ACHN (cell line): ENCODE measurements at regions not wholly inside any gene's neighbourhood (a gene's known extent, or its start where the extent isn't known, plus 50 kb on each side); places are given as distances from the start of the nearest gene placed in this dataset.

Experiments
- DNase-seq: peaks from one replicate; pipeline ENCODE4 v3.0.0-alpha.2; 2015
- in situ Hi-C: cut with HindIII; loops from 2 replicates; pipeline ENCODE4 v1.10.0; 2017; ENCODE audit warnings: low sequenced_read_pairs, low pct_ligation_motif_present, low pct_unique_long_range_greater_than_20kb

DNA sequence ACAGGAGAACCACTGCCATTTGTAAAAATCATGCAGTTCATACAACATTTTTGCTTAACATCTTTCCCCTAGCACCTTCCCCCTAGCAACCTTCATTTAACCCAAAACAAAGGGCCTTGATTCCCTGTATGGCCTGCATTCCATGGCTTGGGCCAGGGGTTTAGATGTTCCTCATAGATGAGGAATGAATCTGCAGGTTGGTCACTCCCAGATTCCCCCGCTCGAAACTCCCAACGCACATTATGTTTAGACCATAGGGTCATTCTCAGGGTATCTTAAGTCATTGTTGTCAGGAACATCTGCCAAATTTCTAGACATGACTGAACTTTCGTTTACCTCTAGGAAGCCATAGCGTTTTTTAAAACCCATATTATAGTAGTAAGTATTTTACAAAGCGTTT, 282.2 kb upstream of the VLDLR start:
- DNase-seq, result no peak
- in situ Hi-C loops, result no loop called here

GRCh38 chr9:2340046-2340760, 281.4 kb upstream of the VLDLR start:
- in situ Hi-C loops, result no loop called here
- no peak for DNase-seq

- in situ Hi-C loops, result no loop called here
- no peak for DNase-seq
These were observed 280.5 kb upstream of the VLDLR start for GRCh38 chr9:2341126-2341525.

GRCh38 chr9:2341956-2342355, 279.6 kb upstream of the VLDLR start:
- in situ Hi-C loops, result no loop called here
- no peak for DNase-seq

GRCh38 chr9:2343756-2344155, 277.8 kb upstream of the VLDLR start:
- in situ Hi-C loops, result no loop called here
- DNase-seq, result no peak

- no peak for DNase-seq
- in situ Hi-C loops, result no loop called here
These were observed 277.2 kb upstream of the VLDLR start for GRCh38 chr9:2344436-2344835.

- no peak for DNase-seq
- in situ Hi-C loops, result no loop called here
These were observed 276.6 kb upstream of the VLDLR start for GRCh38 chr9:2345013-2345412.

GRCh38 chr9:2346277-2346913, 275.2 kb upstream of the VLDLR start:
- in situ Hi-C loops, result no loop called here
- no peak for DNase-seq

GRCh38 chr9:2351324-2351723, 270.3 kb upstream of the VLDLR start:
- in situ Hi-C loops, result no loop called here
- DNase-seq, result no peak

DNA sequence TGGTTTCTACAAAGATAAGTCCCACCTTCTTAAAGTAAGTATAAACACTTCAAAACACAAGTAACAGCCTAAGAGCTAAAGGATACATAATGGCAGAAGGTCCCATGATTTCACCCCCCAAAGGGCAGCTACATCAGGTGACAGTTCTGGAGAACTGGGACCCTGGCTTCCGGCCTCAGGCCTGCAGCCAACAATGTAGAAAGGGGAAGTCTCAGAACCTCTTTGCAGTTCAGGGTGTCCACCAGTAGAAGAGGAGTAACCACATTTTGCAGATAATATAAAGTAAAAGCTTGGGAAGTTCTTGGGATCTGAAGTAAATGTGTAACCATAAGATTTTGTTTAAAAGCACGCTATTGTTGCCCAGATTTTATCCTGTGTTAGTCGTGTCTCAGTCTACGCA, 267.4 kb upstream of the VLDLR start:
- in situ Hi-C loops, result no loop called here

DNA sequence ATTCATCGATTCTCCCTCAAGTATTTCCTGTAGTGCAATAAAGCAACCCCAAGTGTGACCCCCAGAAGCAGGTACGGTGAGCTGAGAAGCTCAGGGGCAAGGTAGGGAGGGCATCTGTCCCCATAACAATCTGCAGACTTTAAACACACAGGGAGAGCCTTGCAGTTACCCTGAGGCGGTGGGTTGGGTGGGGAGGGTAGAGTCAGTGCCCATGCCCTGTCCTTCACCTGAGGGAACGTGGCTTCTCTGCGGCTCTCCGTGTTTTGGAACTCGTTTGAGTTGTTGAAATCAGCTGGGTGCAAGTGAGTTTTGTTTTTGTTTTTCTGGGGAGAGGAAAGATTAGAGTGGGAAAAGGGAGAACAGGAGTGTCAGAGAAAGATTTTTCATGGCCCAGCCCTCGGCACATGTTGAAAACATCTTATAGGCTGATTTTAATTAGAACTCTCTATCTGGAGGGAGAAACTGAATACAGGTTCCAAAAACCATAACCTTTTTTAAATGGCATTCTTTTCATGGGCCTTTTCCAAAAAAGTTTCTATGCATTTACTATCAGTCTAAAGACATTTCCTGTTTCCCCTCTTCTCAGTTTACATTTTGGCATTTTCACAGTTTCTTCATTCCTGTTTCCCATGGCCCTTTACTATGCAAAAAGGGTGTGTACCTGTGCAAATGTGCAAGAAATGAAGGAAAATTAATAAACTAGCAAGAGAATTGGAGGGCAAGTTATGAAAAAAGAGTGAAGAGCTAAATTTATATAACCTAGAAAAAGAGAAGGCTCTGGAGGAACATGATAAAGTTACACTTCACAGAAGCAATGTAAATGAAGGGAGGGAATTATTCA, 266.5 kb upstream of the VLDLR start:
- in situ Hi-C loops, result no loop called here
- DNase-seq, result no peak

More for the DNA sequence above, 267.4 kb upstream of the VLDLR start:
- no peak for DNase-seq

DNA sequence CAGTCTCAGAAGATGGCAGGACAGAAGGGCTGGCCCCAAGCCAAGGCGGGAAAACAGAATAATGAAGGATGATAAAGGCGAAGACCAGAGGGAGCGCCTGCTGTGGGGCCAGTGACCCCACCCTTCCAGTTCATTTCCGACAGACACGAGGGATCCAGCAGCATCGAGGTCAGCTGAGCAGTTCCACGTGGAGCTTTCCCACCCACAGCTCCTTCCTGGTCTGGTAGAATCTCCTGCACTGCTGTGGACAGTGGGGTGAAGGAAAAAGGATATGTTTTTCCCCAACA, 265.9 kb upstream of the VLDLR start:
- in situ Hi-C loops, result no loop called here
- DNase-seq, result no peak

DNA sequence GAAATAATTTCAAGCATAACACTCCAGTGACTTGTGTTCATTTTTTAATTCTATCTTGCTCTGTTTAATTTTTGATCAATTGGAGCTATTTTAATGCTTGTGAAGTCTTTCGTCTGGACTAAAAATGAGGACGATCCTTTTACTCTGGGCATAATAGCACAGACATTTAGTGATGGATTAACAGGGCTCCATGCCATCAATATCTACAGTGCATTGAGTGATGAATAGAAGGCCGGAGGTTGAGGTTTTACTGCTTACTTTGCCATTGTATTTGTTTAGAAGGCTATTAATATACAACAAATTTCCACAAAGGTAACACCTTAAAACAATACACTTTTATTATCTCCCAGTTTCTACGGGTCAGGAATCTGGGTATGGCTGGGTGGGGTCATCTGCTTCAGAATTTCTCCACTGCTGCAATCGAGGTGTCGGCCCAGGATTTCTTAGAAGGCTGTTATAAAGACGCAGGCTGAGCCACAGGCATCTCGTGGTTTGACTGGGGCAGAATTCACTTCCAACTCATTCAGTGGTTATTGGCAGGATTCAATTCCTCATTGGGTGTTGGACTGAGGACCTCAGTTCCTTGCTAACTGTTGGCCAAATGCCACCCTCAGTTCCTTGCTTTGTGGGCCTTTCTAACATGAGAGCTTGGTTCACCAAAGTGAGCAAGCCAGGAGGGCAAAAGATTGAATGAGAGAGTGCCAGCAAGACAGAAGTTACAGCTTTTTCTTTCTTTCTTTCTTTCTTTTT, 265.4 kb upstream of the VLDLR start:
- no peak for DNase-seq
- in situ Hi-C loops, result no loop called here

GRCh38 chr9:2359891-2360471, 261.6 kb upstream of the VLDLR start:
- DNase-seq, result no peak

GRCh38 chr9:2362150-2362549, 259.4 kb upstream of the VLDLR start:
- in situ Hi-C loops, result no loop called here
- DNase-seq, result no peak

More at GRCh38 chr9:2359891-2360471, 261.6 kb upstream of the VLDLR start:
- in situ Hi-C loops, result no loop called here

DNA sequence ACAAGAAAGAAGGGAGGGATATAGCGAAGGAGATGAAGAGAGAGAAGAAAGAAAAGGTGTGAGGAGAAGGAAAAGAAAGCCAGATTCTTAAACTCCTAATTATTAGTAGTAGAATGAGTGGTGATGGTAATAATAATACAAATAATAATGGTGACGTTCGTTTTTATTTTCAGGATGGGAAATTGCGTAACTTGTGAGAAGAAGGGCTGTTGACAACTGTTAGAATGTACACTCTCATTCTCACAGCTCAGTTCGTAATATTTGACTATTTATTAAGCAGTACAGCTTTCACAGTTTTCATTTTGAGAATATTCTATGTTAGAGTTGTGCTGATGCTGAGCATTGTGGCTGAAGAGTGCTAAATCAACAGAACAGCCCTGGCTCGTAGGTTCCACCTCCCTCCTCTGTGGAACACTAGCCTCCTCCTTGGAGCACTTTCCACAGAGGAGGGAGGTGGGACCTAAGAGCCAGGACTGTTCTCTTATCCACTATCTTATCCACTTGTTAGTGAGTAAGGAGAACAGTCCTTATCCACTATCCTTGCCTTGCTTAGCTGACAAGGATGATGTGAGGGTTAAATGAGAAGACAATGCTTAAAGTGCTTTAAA, 258.3 kb upstream of the VLDLR start:
- DNase-seq, result no peak
- in situ Hi-C loops, result no loop called here

GRCh38 chr9:2363781-2364180, 257.8 kb upstream of the VLDLR start:
- no peak for DNase-seq
- in situ Hi-C loops, result no loop called here

- no peak for DNase-seq
- in situ Hi-C loops, result no loop called here
These were observed 253.6 kb upstream of the VLDLR start for GRCh38 chr9:2367970-2368369.
